GM12865 (cell line): ENCODE measurements at regions not wholly inside any gene's neighbourhood (a gene's known extent, or its start where the extent isn't known, plus 50 kb on each side); places are given as distances from the start of the nearest gene placed in this dataset.

Experiments used
- DNase-seq: peaks from one replicate; pipeline ENCODE4 v3.0.0; 2010; ENCODE audit warnings: low read depth
- H3K4me3 ChIP-seq: 2 replicates; pipeline ENCODE4 v1.5.1; 2011; ENCODE audit warnings: mild to moderate bottlenecking, low read depth, low read length, control low read depth
- CTCF ChIP-seq: IDR thresholded peaks from 2 replicates; pipeline ENCODE4 v1.5.1; 2011; ENCODE audit warnings: low read length, control low read depth, low read depth, inconsistent platforms; ENCODE audit not compliant: insufficient read depth; ENCODE audit errors: missing control alignments

GRCh38 chr3:117096549-117096948 is 387.0 kb downstream of the TUSC7 start:
- H3K4me3 ChIP-seq: no peak overlapping the region
- TF ChIP-seq CTCF: no peak
- DNase-seq: no peak

DNA sequence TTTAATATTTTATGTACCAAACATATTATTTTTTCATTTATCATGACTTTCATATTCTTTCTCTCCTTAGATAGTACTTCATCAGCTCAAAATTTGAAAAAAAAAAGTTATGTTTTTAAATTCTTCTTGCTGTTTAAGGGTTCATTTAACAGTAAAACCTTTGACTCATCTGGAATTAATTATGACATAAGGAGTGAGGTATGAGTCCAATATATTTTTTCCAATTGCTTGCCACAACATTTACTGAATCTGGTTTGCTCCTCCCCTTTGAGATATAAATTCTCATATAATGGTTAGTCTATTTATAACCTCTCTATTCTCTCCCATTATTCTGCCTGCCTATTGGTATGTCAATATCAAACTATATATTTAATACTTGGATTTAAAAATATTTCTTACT is 387.8 kb downstream of the TUSC7 start:
- no peak for TF ChIP-seq CTCF
- no peak overlapping the region for H3K4me3 ChIP-seq
- no peak for DNase-seq

GRCh38 chr3:117101697-117102096 is 392.1 kb downstream of the TUSC7 start:
- no peak for TF ChIP-seq CTCF
- no peak overlapping the region for H3K4me3 ChIP-seq
- DNase-seq: no peak

DNA sequence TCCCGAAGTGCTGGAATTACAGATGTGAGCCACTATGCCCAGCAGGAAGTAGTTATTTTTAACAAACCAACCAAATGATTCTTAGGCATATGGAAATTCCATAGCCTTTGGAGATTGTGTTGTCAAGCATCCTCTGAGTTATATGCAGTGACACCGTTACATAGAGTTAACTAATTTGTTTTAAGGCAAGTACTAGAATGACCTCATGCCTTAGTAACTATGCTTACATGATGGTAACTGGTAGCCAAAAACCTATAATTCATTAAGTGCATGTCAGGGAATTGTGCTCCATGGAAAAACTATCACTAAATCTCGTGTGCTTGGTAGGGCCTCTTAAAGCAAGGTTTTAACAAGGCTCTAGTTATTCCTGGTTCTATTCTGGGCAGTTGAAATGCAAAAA is 392.8 kb downstream of the TUSC7 start:
- no peak overlapping the region for H3K4me3 ChIP-seq
- DNase-seq: no peak
- TF ChIP-seq CTCF: no peak

DNA sequence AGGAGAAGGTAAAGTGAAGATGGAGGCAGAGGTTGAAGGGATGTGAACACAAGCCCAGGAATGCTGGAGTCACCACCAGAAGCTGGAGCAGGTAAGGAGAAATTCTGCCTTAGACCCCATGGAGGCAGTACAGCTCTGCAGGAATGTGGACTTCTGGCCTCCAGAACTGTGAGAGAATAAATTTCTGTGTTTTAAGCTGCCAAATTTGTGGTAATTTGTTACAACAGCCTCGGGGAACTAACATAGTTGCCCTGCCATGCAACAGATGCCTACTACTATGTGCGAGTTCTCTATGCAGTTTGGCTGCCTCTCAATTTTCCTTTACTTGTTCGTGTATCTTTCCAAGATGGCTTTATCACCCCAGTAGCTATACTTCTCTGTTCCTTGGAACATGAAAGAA is 394.1 kb downstream of the TUSC7 start:
- DNase-seq: no peak
- no peak for TF ChIP-seq CTCF
- no peak overlapping the region for H3K4me3 ChIP-seq

- H3K4me3 ChIP-seq: no peak overlapping the region
- DNase-seq: no peak
- no peak for TF ChIP-seq CTCF
Measured at GRCh38 chr3:117104381-117104780, 394.8 kb downstream of the TUSC7 start.

GRCh38 chr3:117104792-117105191 is 395.2 kb downstream of the TUSC7 start:
- no peak overlapping the region for H3K4me3 ChIP-seq
- TF ChIP-seq CTCF: no peak
- no peak for DNase-seq
